Mesenchymal stem cell (in vitro differentiated cells and primary cell): ENCODE measurements at regions not wholly inside any gene's neighbourhood (a gene's known extent, or its start where the extent isn't known, plus 50 kb on each side); places are given as distances from the start of the nearest gene placed in this dataset.

Experiments used
- DNase-seq: peaks from one replicate; pipeline ENCODE4 v3.0.0-alpha.2; 2013
- H2AFZ ChIP-seq: one replicate; pipeline ENCODE4 v1.6.1; 2013; ENCODE audit warnings: low read depth, mild to moderate bottlenecking, control low read depth, inconsistent platforms, low read length, moderate library complexity
- H2AK5ac ChIP-seq: 2 replicates; pipeline ENCODE4 v1.6.1; 2013; ENCODE audit warnings: low read length, moderate library complexity, mild to moderate bottlenecking, inconsistent platforms; ENCODE audit not compliant: severe bottlenecking
- H2BK120ac ChIP-seq: one replicate; pipeline ENCODE4 v1.6.1; 2013; ENCODE audit warnings: low read depth, mild to moderate bottlenecking, inconsistent platforms, low read length, moderate library complexity
- H2BK12ac ChIP-seq, 2 experiments: one replicate each; pipeline ENCODE4 v1.6.1; 2013; ENCODE audit warnings: inconsistent platforms in 2 of 2, low read length in 2 of 2, mild to moderate bottlenecking in 2 of 2, moderate library complexity in 2 of 2, control low read depth in 1 of 2
- H2BK15ac ChIP-seq: one replicate; pipeline ENCODE4 v1.6.1; 2013; ENCODE audit warnings: mild to moderate bottlenecking, low read depth, inconsistent platforms; ENCODE audit not compliant: poor library complexity, severe bottlenecking
- H2BK5ac ChIP-seq: 2 replicates; pipeline ENCODE4 v1.6.1; 2013; ENCODE audit warnings: low read depth, mild to moderate bottlenecking, low read length, control low read depth, inconsistent platforms; ENCODE audit not compliant: poor library complexity, severe bottlenecking
- H3K14ac ChIP-seq, 2 experiments: one replicate each; pipeline ENCODE4 v1.6.1; 2013; ENCODE audit warnings: inconsistent platforms in 2 of 2, low read length in 2 of 2, control low read depth in 1 of 2, mild to moderate bottlenecking in 1 of 2, moderate library complexity in 1 of 2
- H3K18ac ChIP-seq, 2 experiments: one replicate each; pipeline ENCODE4 v1.6.1; 2013; ENCODE audit warnings: inconsistent platforms in 2 of 2, low read length in 2 of 2, control low read depth in 1 of 2, low read depth in 1 of 2, mild to moderate bottlenecking in 1 of 2
- H3K23ac ChIP-seq, 2 experiments: one replicate each; pipeline ENCODE4 v1.6.1; 2013; ENCODE audit warnings: inconsistent platforms in 2 of 2, low read length in 2 of 2, mild to moderate bottlenecking in 2 of 2, moderate library complexity in 2 of 2, control low read depth in 1 of 2
- H3K27ac ChIP-seq: 2 replicates; pipeline ENCODE4 v1.5.1; 2013; ENCODE audit warnings: mild to moderate bottlenecking, moderate library complexity, low read length, control low read depth, inconsistent platforms; ENCODE audit not compliant: poor library complexity, severe bottlenecking
- H3K27me3 ChIP-seq, 2 experiments: 2 replicates each; pipeline versions ENCODE4 v1.6.1 to v1.7.0; 2013; ENCODE audit warnings: low read length in 2 of 2, mild to moderate bottlenecking in 2 of 2, moderate library complexity in 2 of 2, control low read depth in 1 of 2, inconsistent platforms in 1 of 2; ENCODE audit not compliant: control insufficient read depth in 1 of 2, insufficient read depth in 1 of 2
- H3K36me3 ChIP-seq, 2 experiments: 2 replicates each; pipeline versions ENCODE4 v1.6.1 to v1.7.0; 2013; ENCODE audit warnings: low read length in 2 of 2, control low read depth in 1 of 2, inconsistent platforms in 1 of 2, low read depth in 1 of 2, mild to moderate bottlenecking in 1 of 2; ENCODE audit not compliant: insufficient read depth in 2 of 2, control insufficient read depth in 1 of 2
- H3K4ac ChIP-seq, 2 experiments: one replicate each; pipeline ENCODE4 v1.6.1; 2013; ENCODE audit warnings: inconsistent platforms in 2 of 2, low read length in 2 of 2, mild to moderate bottlenecking in 2 of 2, moderate library complexity in 2 of 2, control low read depth in 1 of 2, low read depth in 1 of 2
- H3K4me1 ChIP-seq: 2 replicates; pipeline ENCODE4 v1.6.1; 2013; ENCODE audit warnings: low read depth, low read length, control low read depth; ENCODE audit not compliant: control insufficient read depth, insufficient read depth
- H3K4me2 ChIP-seq: 2 replicates; pipeline ENCODE4 v1.6.1; 2013; ENCODE audit warnings: low read length, mild to moderate bottlenecking, inconsistent platforms; ENCODE audit not compliant: poor library complexity, severe bottlenecking
- H3K4me3 ChIP-seq, 2 experiments: 2 replicates each; pipeline versions ENCODE4 v1.5.1 to v1.7.0; 2013; ENCODE audit warnings: low read length in 2 of 2, mild to moderate bottlenecking in 2 of 2, control low read depth in 1 of 2, low read depth in 1 of 2; ENCODE audit not compliant: insufficient read depth in 1 of 2
- H3K79me1 ChIP-seq: replicated peaks from 2 replicates; pipeline ENCODE4 v1.6.1; 2013; ENCODE audit warnings: mild to moderate bottlenecking, control low read depth, low read length, inconsistent platforms; ENCODE audit not compliant: poor library complexity, severe bottlenecking
- H3K9ac ChIP-seq: 2 replicates; pipeline ENCODE4 v1.7.0; 2013; ENCODE audit warnings: mild to moderate bottlenecking, low read length, moderate library complexity
- H3K9me3 ChIP-seq: 2 replicates; pipeline ENCODE4 v1.7.0; 2013; ENCODE audit warnings: mild to moderate bottlenecking, low read length; ENCODE audit not compliant: control insufficient read depth
- H4K8ac ChIP-seq: one replicate; pipeline ENCODE4 v1.6.1; 2013; ENCODE audit warnings: inconsistent platforms, mild to moderate bottlenecking, low read length, moderate library complexity
- H4K91ac ChIP-seq: one replicate; pipeline ENCODE4 v1.6.1; 2013; ENCODE audit warnings: mild to moderate bottlenecking, low read length, inconsistent platforms
- WGBS: methylation state at CpG from one replicate; pipeline ENCODE4 v1.1.7; 2013; ENCODE audit warnings: mixed read lengths; 5-methylcytosine and 5-hydroxymethylcytosine counted together

GRCh38 chrX:96611619-96612362 lies 72.9 kb upstream of the DIAPH2 start:
- DNase-seq, result no peak
- H3K36me3 ChIP-seq, result no peaks in the 10 kb centered on the region
- no peak overlapping the region for H3K4ac ChIP-seq
- no peak overlapping the region for H2BK120ac ChIP-seq
- no peak overlapping the region for H2BK15ac ChIP-seq
- no peak overlapping the region for H3K4me3 ChIP-seq
- H2BK12ac ChIP-seq, result no peak overlapping the region
- WGBS, result 25% methylated on average over 1 of the region's 3 CpGs
- H3K27me3 ChIP-seq, result no peaks in the 10 kb centered on the region
- no peak overlapping the region for H2BK5ac ChIP-seq
- no peaks in the 10 kb centered on the region for H3K9me3 ChIP-seq
- no peak overlapping the region for H3K27ac ChIP-seq
- no peak overlapping the region for H2AK5ac ChIP-seq
- no peak overlapping the region for H4K91ac ChIP-seq
- H3K18ac ChIP-seq, result no peak overlapping the region
- no peak overlapping the region for H3K9ac ChIP-seq
- H3K79me1 ChIP-seq, result no peaks in the 10 kb centered on the region
- H2AFZ ChIP-seq, result no peak overlapping the region
- H3K4me1 ChIP-seq, result no peaks in the 10 kb centered on the region
- H4K8ac ChIP-seq, result no peak overlapping the region
- H3K23ac ChIP-seq, result no peak overlapping the region
- no peak overlapping the region for H3K14ac ChIP-seq
- no peak overlapping the region for H3K4me2 ChIP-seq

DNA sequence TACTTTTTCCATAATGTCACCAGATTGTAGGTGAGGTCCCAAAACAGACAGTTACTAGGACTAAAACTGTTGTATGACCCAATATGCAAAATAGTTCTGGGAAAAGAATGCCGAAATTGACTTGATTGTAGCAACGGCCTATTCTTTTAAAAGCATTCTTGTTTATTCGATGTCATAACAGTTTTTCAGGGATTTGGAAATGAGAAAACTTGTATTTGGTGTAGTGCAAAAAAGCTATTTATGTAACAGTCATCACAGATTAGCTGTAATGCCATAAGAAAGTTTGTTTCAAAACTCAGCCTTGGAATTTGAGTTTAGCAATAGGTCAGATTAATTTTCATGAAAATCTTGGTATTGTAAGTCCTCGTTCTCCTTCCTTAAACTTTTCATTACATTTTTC lies 69.2 kb upstream of the DIAPH2 start:
- no peak for DNase-seq
- Histone ChIP-seq H2BK5ac (no peak overlapping the region), H3K36me3 (no peaks in the 10 kb centered on the region), H3K4me3 (no peak overlapping the region), H3K4ac (no peak overlapping the region), H3K9ac (no peak overlapping the region), H3K9me3 (no peaks in the 10 kb centered on the region), H2BK15ac (no peak overlapping the region), H3K27me3 (no peaks in the 10 kb centered on the region), H3K23ac (no peak overlapping the region), H3K79me1 (no peaks in the 10 kb centered on the region), H4K91ac (no peak overlapping the region), H3K4me1 (no peaks in the 10 kb centered on the region), H3K18ac (no peak overlapping the region), H4K8ac (no peak overlapping the region), H2BK12ac (no peak overlapping the region), H3K4me2 (no peak overlapping the region), H3K27ac (no peak overlapping the region), H2AFZ (no peak overlapping the region), H3K14ac (no peak overlapping the region), H2AK5ac (no peak overlapping the region), H2BK120ac (no peak overlapping the region)
- 92% methylated on average over 3 of the region's 4 CpGs for WGBS

DNA sequence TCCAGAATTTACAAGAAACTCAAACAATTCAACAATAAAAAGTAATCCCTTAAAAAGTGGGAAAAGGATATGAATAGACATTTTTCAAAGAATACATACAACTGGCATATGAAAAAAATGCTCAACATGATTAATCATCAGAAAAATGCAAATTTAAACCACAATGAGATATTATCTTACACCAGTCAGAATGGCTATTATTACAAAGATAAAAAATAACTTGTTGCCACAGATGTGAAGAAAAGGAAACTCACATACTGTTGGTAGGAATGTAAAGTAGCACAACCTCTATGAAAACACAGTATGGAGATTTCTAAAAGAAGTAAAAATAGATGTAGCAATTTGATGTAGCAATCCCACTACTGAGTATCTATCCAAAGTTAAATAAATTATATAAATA lies 65.1 kb upstream of the DIAPH2 start:
- Histone ChIP-seq H3K18ac (no peak overlapping the region), H2AK5ac (no peak overlapping the region), H3K4me3 (no peak overlapping the region), H4K91ac (no peak overlapping the region), H3K27me3 (no peaks in the 10 kb centered on the region), H3K4ac (no peak overlapping the region), H3K9me3 (no peaks in the 10 kb centered on the region), H3K14ac (no peak overlapping the region), H2BK120ac (no peak overlapping the region), H2AFZ (no peak overlapping the region), H3K4me2 (no peak overlapping the region), H3K9ac (no peak overlapping the region), H3K36me3 (no peaks in the 10 kb centered on the region), H2BK12ac (no peak overlapping the region), H3K79me1 (no peaks in the 10 kb centered on the region), H2BK5ac (no peak overlapping the region), H2BK15ac (no peak overlapping the region), H3K4me1 (no peaks in the 10 kb centered on the region), H4K8ac (no peak overlapping the region), H3K27ac (no peak overlapping the region), H3K23ac (no peak overlapping the region)
- DNase-seq, result no peak

DNA sequence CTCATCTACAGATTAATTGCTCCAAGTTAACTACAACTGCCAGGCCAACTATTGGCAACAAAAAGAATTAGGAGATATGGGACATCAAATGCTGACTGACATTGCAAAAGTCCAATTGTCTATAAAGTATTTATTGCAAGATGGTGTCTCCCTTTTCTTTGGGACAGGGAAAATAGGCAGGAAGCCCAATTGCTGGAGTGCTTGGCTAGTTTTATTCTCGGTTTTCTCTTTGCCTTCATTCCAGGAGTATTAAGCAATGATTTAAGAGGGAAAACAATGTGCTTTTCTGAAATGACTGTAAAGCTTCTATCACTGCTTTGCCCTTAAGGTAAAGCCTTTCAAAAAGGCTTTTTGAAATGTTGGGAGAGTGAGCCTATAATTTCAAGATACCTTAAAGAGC lies 62.8 kb upstream of the DIAPH2 start:
- H3K27ac ChIP-seq, result no peak overlapping the region
- no peak overlapping the region for H2AFZ ChIP-seq
- no peak overlapping the region for H2BK15ac ChIP-seq
- H3K27me3 ChIP-seq, result no peaks in the 10 kb centered on the region
- DNase-seq, result no peak
- H3K4me2 ChIP-seq, result no peak overlapping the region
- H3K18ac ChIP-seq, result no peak overlapping the region
- H3K23ac ChIP-seq, result no peak overlapping the region
- H3K9ac ChIP-seq, result no peak overlapping the region
- H4K91ac ChIP-seq, result no peak overlapping the region
- no peak overlapping the region for H3K4me3 ChIP-seq
- H3K14ac ChIP-seq, result no peak overlapping the region
- no peak overlapping the region for H2BK120ac ChIP-seq
- no peak overlapping the region for H3K4ac ChIP-seq
- H2BK12ac ChIP-seq, result no peak overlapping the region
- no peak overlapping the region for H4K8ac ChIP-seq
- no CpG with 5 or more reads among the region's 1 CpG for WGBS
- H3K9me3 ChIP-seq, result no peaks in the 10 kb centered on the region
- no peaks in the 10 kb centered on the region for H3K79me1 ChIP-seq
- no peaks in the 10 kb centered on the region for H3K36me3 ChIP-seq
- H2BK5ac ChIP-seq, result no peak overlapping the region
- H2AK5ac ChIP-seq, result no peak overlapping the region
- H3K4me1 ChIP-seq, result no peaks in the 10 kb centered on the region
